CD4-positive, alpha-beta T cell (primary cell): ENCODE measurements at regions not wholly inside any gene's neighbourhood (a gene's known extent, or its start where the extent isn't known, plus 50 kb on each side); places are given as distances from the start of the nearest gene placed in this dataset.

Experiments
- ATAC-seq: fragments of 200-7000 bp; cut with Tn5 transposase; one replicate; pipeline ENCODE4 v1.10.0; 2022; ENCODE audit warnings: mild to moderate bottlenecking; ENCODE audit not compliant: poor library complexity
- CTCF ChIA-PET: fragments of 350-600 bp; sonication (Branson Sonifier 250); formaldehyde crosslinking; loops from one replicate; lab custom pipeline; 2021; ENCODE audit warnings: antibody characterized with exemption, inconsistent platforms; lab: Charles Lee
- POLR2A ChIA-PET: fragments of 350-600 bp; sonication (Branson Sonifier 250); formaldehyde crosslinking; loops from one replicate; lab custom pipeline; 2021; ENCODE audit warnings: antibody characterized with exemption, inconsistent platforms; lab: Charles Lee
- DNase-seq, 14 experiments: peaks; one replicate each; pipeline ENCODE4 v3.0.0-alpha.2; 2013 to 2020; ENCODE audit warnings: mixed read lengths in 2 of 14
- H3K27ac ChIP-seq, 2 donors: one replicate each; pipeline versions ENCODE4 v1.5.1 to v1.7.0; 2013; ENCODE audit warnings: low read length in 2 of 2, low read depth in 1 of 2, mild to moderate bottlenecking in 1 of 2
- H3K27me3 ChIP-seq, 2 experiments: 1 replicate in 1 of 2; 2 replicates in 1 of 2; pipeline versions ENCODE4 v1.6.1 to v1.7.0; 2013; ENCODE audit warnings: low read length in 2 of 2, control low read depth in 1 of 2, mild to moderate bottlenecking in 1 of 2, moderate library complexity in 1 of 2; ENCODE audit not compliant: insufficient read depth in 2 of 2, control insufficient read depth in 1 of 2
- H3K36me3 ChIP-seq: one replicate; pipeline ENCODE4 v1.6.1; 2013; ENCODE audit warnings: low read length, control low read depth; ENCODE audit not compliant: insufficient read depth
- H3K4me1 ChIP-seq: one replicate; pipeline ENCODE4 v1.6.1; 2013; ENCODE audit warnings: low read length, control low read depth; ENCODE audit not compliant: insufficient read depth
- H3K4me3 ChIP-seq: one replicate; pipeline ENCODE4 v1.5.1; 2013; ENCODE audit warnings: mild to moderate bottlenecking, low read length, moderate library complexity
- H3K9me3 ChIP-seq, 2 experiments: 1 replicate in 1 of 2; 2 replicates in 1 of 2; pipeline versions ENCODE4 v1.6.1 to v1.7.0; 2013; ENCODE audit warnings: low read length in 2 of 2, mild to moderate bottlenecking in 2 of 2, control low read depth in 1 of 2, moderate library complexity in 1 of 2; ENCODE audit not compliant: control insufficient read depth in 1 of 2, insufficient read depth in 1 of 2
- H3K27ac Mint-ChIP-seq: one replicate; pipeline ENCODE4 v1.8.0; 2020; ENCODE audit warnings: mixed read lengths
- H3K27me3 Mint-ChIP-seq: one replicate; pipeline ENCODE4 v1.8.0; 2021; ENCODE audit warnings: mixed read lengths
- H3K36me3 Mint-ChIP-seq: one replicate; pipeline ENCODE4 v1.8.0; 2021; ENCODE audit warnings: low read depth, mixed read lengths
- H3K4me1 Mint-ChIP-seq: one replicate; pipeline ENCODE4 v1.8.0; 2021; ENCODE audit warnings: low read depth, mixed read lengths
- H3K4me3 Mint-ChIP-seq: one replicate; pipeline ENCODE4 v1.8.0; 2020; ENCODE audit warnings: mild to moderate bottlenecking, mixed read lengths
- H3K9me3 Mint-ChIP-seq: one replicate; pipeline ENCODE4 v1.8.0; 2020; ENCODE audit warnings: mixed read lengths
- intact Hi-C, 2 experiments: fragments of 100-400 bp; cut with DNase I in 1 of 2; cut with micrococcal nuclease in 1 of 2; formaldehyde crosslinking; loops; one replicate each; pipeline versions ENCODE4 v1.15.1 to v1.9.0; 2023 to 2025; cut with DNase I, micrococcal nuclease
- TF ChIP-seq, protein P1 (sequence below): fragments of 200-600 bp; IDR thresholded peaks from one replicate; pipeline ENCODE4 v1.8.0; 2022; ENCODE audit warnings: antibody characterized with exemption, mild to moderate bottlenecking

DNA sequence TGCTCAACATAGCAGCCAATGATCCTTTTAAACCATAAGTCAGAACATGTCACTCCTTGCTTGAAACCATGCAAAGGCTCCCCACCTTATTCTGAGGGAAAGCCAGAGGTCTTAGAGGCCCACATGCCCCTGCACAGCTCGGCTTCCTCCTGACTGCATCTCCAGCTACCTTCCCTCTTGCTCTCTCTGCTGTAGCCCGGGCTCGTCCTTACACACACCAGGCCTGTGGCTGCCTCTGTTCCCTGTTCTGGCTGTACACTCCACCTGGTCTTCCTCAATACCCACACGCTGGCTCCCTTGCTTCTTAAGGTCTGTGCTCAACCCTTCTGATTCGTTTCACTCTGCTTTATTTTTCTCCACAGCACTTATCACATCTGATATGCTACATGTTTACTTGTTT, 116.2 kb downstream of the TNFAIP3 start:
- CTCF ChIA-PET: interaction anchor here (1.4 kb wide), 1 partner anchor 116 kb away, joined by 4 read pairs; the partner anchor contains the start of gene TNFAIP3

DNA sequence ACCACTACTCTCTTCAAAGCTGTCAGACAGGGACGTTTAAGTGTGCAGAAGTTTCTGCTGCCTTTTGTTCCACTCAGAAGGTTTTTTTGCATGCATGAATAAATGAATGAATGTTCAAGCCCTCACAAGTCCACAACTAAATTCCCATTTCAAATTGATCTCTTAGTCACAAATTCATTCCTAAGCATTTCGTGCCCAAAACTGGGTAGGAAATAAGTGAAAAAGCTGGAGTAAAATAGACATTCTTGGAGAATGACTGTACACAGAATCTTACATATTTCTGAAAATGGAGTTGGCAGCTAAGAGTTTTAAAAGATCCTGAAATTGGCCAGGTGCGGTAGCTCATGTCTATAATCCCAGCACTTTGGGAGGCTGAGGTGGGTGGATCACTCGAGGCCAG, 117.6 kb downstream of the PERP start:
- Histone ChIP-seq H3K36me3 (no peaks in the 10 kb centered on the region), H3K27ac (no peak overlapping the region), H3K9me3 (no peaks in the 10 kb centered on the region), H3K27me3 (peaks cover 0 to 6% of the 10 kb centered on the region in 2 experiments), H3K4me3 (no peak overlapping the region), H3K4me1 (no peaks in the 10 kb centered on the region)
- intact Hi-C loops: no loop called here
- CTCF ChIA-PET: no interaction called here
- Mint-ChIP-seq H3K36me3 (no peaks in the 10 kb centered on the region), H3K4me3 (no peak overlapping the region), H3K4me1 (no peaks in the 10 kb centered on the region), H3K27me3 (peaks cover 16% of the 10 kb centered on the region), H3K9me3 (no peaks in the 10 kb centered on the region), H3K27ac (no peak overlapping the region)
- TF ChIP-seq, protein P1, sequence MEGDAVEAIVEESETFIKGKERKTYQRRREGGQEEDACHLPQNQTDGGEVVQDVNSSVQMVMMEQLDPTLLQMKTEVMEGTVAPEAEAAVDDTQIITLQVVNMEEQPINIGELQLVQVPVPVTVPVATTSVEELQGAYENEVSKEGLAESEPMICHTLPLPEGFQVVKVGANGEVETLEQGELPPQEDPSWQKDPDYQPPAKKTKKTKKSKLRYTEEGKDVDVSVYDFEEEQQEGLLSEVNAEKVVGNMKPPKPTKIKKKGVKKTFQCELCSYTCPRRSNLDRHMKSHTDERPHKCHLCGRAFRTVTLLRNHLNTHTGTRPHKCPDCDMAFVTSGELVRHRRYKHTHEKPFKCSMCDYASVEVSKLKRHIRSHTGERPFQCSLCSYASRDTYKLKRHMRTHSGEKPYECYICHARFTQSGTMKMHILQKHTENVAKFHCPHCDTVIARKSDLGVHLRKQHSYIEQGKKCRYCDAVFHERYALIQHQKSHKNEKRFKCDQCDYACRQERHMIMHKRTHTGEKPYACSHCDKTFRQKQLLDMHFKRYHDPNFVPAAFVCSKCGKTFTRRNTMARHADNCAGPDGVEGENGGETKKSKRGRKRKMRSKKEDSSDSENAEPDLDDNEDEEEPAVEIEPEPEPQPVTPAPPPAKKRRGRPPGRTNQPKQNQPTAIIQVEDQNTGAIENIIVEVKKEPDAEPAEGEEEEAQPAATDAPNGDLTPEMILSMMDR: no peak
- no peak for DNase-seq
- POLR2A ChIA-PET: no interaction called here
- ATAC-seq: no peak

More for the DNA sequence above, 116.2 kb downstream of the TNFAIP3 start:
- H3K27me3 Mint-ChIP-seq: no peaks in the 10 kb centered on the region
- Histone ChIP-seq H3K9me3 (no peaks in the 10 kb centered on the region), H3K27me3 (no peaks in the 10 kb centered on the region), H3K27ac (peak overlapping the region in 1 of 2 donors; percentile 61), H3K4me3 (no peak overlapping the region), H3K36me3 (no peaks in the 10 kb centered on the region), H3K4me1 (peaks cover 27% of the 10 kb centered on the region)
- POLR2A ChIA-PET: no interaction called here
- H3K36me3 Mint-ChIP-seq: no peaks in the 10 kb centered on the region
- no peaks in the 10 kb centered on the region for H3K9me3 Mint-ChIP-seq
- intact Hi-C loops: no loop called here
- H3K4me3 Mint-ChIP-seq: no peak overlapping the region
- H3K27ac Mint-ChIP-seq: peak overlapping the region; percentile 57
- TF ChIP-seq, protein P1: no peak
- H3K4me1 Mint-ChIP-seq: peaks cover 13% of the 10 kb centered on the region
- no peak for ATAC-seq
- DNase-seq: no peak

DNA sequence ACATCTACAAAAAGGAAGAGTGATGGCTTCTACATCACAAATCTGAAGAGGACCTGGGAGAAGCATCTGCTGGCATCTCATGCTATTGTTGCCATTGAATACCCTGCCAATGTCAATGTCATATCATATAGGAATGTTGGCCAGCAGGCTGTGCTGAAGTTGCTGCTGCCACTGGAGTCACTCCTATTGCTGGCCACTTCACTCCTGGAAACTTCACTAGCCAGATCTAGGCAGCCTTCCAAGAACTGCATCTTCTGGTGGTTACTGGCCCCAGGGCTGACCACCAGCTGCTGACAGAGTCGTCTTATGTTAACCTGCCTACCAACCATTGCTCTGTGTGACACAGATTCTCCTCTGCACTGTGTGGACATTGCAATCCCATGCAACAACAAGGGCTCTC, 111.8 kb downstream of the PERP start:
- peaks cover 0 to 6% of the 10 kb centered on the region in 2 experiments for H3K27me3 ChIP-seq
- H3K9me3 ChIP-seq: peaks cover 0 to 4% of the 10 kb centered on the region in 2 experiments
- TF ChIP-seq, protein P1: no peak
- Mint-ChIP-seq H3K27me3 (peaks cover 14% of the 10 kb centered on the region), H3K36me3 (no peaks in the 10 kb centered on the region), H3K4me3 (no peak overlapping the region), H3K9me3 (peaks cover 2% of the 10 kb centered on the region), H3K4me1 (no peaks in the 10 kb centered on the region), H3K27ac (no peak overlapping the region)
- POLR2A ChIA-PET: no interaction called here
- CTCF ChIA-PET: no interaction called here
- no peaks in the 10 kb centered on the region for H3K36me3 ChIP-seq
- H3K4me3 ChIP-seq: no peak overlapping the region
- ATAC-seq: no peak
- DNase-seq: no peak
- H3K27ac ChIP-seq: no peak overlapping the region
- H3K4me1 ChIP-seq: no peaks in the 10 kb centered on the region
- intact Hi-C loops: no loop called here
